ENCODE measurements at regions not wholly inside any gene's neighbourhood (a gene's known extent, or its start where the extent isn't known, plus 50 kb on each side); places are given as distances from the start of the nearest gene placed in this dataset.
A peak's percentile ranks its signal among the peaks of the same experiment; 100 is the strongest.

DNA sequence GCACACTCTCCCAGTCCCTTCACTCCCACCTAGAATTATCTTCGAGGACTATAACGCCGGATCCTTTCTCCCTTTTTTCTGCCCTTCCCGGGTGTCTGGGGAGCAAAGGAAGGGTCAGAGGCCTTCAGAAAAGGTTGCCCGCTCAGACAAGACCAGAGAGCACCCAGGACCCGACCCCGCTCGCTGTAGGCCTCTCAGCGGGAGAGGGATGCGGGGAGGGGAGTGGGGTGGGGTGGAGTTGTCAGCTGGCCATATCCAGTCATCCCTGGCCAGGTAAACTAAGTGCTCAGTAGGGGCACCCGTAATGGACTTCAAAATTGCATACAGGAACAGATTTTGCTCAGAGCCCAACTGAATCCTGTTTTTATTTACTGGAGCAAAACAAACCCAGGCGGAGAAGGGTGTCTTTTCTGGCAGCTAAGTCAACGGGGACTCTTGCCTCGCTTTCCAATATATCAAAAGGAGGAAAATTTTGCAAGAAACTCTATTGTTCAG, 65.0 kb downstream of the NOL4 start:
- FAIRE-seq, result no peak

DNA sequence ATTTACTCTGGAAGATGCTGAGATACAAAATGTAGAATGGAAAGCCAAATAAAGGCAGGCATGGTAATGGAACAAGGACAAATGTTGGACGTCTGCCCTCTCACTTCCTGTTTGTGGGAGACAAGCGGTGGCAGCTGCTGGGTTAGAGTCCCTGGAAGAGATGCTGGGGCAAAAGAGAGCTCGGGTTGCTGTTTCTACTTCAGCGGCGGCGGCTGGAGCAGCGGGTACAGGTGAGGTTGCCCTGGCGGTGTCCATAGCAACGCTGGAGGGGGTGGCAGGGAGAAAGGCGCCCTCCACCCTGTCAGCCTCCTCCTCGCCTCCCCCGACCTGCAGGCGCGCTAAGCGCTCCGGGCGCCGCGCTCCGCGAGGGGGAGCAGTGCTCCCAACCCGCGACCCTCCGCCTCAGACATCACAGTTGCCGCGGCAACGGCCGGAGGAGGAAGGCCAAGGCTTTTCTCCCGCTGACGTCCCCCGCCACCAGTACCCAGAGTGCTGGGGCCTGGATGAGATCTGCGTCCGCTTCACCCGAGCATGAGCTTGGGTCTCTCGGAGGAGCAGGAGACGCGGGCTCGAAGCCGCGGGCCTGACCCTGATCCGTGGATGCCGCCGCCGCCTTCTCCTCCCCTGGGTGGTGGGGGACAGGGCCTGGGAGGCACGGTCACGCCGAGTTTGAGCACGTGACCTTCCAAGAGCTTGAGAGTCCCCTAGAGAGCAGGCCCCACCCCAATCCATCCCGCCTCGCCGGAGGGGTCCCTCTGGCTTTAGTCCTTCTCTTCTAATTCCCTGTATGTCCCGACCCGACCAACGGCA, 65.6 kb downstream of the NOL4 start:
- no peak for FAIRE-seq

DNA sequence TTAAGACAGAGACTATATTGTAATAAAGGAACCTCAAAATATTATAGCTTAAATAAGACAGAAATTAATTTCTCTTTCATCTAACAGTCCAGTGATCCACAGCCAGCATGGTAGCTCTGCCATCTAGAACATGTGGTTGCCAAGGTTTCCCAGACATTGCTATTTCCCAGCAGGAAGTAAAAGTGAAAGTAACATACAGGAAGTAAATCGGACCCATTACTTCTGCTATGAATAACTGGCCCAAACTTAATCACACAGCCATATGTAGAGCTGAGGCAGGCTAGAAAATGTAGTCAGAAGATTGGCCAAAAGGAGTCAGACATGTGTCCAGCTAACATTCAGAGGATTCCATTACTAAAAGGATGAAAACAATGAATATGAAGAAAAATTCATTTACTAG, 71.0 kb downstream of the NOL4 start:
- no peak for FAIRE-seq

DNA sequence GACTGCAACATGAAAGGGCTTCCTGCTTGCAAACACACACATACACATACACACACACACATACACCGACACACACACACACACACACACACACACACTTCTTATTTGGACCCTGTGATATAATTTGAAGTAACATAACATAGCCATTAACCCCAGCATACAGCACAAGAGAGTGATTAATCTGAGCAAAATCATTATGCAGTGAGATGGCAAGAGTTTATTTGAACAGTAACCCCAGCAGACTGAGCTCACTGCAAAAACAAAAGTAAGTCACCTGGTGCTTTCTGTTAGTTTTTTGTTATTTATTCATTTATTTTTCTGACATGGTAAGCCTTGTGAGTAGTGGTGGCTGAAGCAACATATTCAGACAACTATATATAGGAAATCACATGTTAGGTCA, 93.7 kb downstream of the NOL4 start:
- no peak for FAIRE-seq

DNA sequence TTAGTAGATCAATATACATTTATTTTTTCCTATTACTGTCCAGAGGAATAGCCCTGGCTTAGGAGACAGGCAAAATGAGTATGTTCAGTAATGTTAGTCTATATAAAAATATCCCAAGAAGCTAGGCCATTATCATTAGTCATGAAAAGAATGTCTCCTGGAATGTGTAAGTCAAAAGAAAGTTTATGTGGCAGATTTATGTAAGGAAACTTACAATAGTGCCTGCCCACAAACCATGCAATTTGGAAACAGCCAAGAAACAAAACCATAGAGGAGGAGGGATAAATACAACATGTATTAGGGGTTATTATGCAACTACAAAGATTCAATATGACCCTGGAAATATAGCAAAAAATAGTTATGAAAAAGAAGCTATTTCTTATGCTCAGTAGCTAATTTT, 96.3 kb downstream of the NOL4 start:
- no peak for FAIRE-seq

DNA sequence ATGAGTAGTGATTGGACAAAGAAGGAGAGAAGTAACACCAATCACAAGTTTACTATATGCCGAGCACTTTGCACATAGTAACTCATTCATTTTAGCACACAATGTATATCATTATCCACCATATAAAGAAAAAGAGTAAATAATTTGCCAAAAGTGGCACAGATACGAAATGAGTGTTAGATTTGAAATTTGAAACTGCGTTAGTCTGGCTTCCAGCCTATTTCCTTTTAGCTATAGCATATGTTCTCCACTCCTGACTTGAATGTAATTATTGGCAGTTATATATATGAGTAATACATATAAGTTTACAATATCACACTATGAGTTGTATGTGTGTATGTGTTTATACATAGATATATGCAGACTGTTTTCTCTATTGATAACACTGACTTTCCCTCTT, 98.6 kb downstream of the NOL4 start:
- FAIRE-seq, result no peak

DNA sequence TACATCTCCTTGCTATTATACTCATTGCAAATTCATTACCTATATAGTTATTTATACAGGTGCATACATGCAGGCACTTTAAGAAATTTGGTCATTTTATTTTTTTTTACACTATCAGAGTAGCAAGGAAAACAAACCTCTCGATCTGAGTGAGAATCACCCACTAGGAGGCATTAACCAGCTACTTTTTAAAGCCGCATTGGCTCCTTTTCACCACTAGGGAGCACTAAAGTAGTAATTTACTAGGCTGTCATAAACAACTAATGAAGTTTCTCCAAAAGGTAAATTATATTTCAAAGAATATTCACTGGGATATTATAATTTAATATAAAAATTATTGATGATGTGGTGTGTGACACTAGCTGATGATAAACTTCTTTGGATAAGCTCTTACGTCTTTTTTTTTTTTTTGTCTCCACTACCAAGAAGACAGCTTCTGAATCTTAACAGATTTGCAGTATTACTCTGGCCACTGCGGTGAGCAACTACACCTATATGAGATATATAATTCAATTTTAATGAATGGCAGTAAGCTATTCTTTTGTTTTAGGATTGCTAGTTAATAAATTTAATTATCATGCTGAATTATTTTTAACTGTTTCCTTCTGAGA, 101.9 kb downstream of the NOL4 start:
- FAIRE-seq, result peak; percentile 21

DNA sequence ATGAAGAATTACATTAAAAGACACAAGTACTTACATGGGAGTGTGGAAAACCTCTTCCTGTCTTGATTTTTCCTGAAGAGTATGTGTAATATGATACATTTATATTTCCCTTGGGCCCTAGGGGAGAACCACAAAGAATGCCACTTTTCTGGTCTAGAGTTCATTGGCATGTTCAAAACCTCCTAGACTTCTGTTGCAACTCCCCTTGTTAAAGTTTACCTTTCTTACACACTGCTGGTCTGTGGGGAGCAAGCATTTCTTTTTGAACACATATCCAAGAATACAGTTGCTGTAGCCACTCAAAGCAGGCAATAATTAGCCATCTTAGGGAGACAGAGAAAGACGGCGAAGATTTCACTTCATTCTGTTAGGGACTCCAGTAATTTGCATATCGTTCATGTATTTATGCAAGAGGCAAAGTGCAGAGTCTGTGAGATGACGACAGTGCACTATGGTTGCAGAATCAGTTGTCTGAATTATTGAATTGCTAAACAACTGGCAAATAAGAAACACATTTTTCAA, 103.5 kb downstream of the NOL4 start:
- FAIRE-seq, result no peak

DNA sequence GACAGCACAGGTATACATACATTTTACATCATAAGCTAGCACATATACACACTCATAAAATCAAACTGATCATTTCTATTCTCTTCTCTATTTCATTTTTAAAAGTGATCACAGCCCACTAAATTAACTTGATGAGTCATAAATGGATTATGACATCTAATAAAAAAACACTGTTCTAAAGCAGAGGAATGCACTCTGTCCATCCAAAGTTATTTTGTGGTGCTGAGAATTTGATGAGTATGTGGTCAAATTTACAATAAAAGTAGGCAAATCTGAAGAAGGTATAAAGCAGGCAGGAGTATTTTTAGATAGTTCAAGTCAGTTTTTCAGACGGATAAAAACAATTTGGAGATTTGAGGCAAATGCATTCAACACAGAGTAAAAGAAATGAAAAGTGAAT, 104.4 kb downstream of the NOL4 start:
- FAIRE-seq, result no peak

DNA sequence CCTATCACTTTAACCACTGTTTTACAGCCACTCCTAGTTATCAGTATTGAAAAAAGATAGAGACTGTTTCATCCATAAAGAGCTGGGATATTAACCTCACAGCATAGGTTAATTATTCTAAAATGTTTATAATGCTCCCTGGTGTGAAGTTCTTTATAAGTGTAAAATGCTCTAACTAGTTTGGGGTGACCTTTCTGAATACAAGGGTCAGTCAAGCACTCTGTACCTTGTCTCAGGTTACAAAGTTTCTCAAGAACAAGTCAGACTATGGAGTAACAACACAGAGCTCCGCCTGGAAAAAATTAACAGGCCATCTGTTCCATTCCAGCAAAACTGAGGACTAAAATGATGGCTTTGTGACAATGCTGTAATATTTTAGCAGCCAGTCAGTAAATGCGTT, 107.4 kb downstream of the NOL4 start:
- FAIRE-seq, result no peak

DNA sequence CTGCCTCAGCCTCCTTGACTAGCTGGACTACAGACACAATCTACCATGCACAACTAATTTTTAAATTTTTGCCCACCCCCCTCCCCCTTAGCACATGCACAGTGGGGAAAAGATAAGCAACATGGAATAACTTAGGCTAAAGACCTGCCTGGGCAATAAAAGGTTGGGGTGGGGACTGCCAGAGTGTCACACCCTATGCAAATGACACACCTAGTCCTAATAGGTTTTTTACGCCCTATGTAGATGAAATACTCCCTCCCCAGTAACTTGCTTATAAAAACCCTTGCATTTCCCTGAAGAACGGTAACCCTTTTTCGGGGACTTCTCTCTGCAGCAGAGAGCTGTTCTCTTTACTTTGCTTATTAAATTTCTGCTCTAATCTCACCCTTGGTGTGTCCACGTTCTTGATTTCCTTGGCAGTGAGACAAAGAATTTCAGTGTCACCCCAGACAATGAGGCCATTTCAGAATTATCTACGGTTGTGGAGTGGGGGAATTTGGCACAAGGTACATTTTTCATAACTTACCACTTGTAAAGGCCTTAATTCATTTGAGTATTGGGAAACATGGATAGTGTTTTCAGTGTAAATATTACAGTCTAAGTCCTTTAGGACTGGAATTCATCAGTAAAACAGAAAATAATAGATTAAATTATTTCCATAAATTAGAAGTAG, 109.2 kb downstream of the NOL4 start:
- no peak for FAIRE-seq

DNA sequence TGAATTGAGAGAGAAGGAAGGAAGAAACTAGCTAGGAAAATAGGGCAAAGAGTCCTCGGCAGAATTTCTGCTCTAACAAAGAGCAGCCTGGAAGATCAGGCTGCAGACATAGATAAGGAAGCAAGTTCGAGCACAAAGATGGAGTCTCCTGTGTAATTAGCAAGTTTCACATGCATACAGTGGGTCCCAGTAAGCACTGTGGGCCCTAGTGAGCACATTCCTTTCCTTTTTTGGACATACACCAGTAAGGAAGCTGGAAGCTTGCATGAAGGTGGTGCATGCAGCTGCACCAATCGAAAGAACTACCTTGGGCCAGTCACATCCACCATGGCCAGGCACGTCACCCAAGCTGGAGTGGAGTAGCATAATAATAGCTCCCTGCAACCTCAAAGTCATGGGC, 109.7 kb downstream of the NOL4 start:
- FAIRE-seq, result no peak

DNA sequence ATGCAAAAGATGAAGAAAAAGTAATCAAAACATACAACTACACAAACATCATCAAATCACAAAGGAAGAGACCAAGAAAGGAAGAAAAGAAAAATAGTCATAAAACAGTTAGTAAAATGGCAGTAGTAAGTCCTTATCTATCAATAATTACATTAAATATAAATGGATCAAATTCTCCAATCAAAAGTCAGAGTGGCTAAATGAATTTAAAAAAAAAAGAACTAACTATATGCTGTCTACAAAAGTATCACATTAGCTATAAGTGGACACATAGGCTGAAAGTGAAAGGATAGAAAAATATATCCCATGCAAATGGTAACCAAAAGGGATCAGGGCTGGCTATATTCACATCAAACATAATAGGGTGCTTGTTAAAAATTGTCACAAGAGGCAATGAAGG, 116.5 kb downstream of the NOL4 start:
- no peak for FAIRE-seq

DNA sequence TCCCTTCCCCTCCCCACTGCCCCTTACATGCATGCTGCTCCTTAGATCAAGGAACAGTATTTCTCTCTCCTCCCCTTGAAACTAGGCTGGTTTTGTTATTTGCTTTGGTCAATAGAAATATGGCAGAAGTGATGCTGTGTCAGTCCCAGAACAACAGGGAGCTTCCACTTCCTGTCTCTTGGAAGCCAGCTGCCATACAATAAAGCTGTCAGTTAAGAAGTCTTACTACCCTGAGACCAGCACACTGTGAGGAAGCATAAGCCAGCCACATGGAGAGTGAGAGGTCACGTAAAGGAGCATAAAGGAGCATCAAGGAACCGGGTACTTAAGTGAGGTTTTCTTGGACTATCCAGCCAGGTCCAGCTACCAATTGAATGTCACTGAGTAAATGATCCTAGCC, 126.6 kb downstream of the NOL4 start:
- FAIRE-seq, result no peak

DNA sequence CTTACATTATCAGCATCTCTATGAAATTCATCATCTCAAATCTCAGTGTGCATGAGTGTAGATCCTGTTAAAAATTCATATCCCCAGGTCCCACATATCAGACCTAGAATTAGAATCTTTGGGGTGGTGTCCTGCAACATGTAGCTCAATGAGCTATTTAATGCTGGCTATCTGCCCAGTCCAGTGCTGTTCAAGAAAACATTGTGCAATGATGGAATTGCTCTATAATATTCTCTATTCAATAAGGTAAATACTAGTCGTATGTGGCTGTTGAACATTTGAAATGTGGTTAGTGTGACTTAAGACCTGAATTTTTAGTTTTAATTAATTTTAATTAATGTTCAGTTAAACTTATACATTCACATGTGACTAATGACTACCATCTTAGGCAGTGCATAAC, 127.4 kb downstream of the NOL4 start:
- no peak for FAIRE-seq

DNA sequence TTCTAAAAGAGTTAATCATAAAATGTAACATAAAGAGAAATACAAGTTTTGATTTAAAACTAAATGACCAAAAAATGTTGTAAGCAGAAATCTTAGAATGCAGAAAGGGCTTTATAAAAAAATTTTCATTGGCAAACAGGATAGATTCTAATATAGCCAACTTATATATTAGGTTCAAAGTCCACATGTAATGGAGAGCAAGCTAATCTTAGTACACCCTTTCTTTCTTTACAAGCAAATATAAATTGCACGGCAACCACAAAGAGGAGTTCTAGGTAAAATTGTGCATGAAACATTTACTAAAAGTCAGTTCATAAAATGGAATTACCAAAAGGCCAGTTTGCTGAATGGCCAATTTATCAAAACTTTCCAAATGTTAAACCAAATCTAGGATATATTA, 130.6 kb downstream of the NOL4 start:
- FAIRE-seq, result no peak

DNA sequence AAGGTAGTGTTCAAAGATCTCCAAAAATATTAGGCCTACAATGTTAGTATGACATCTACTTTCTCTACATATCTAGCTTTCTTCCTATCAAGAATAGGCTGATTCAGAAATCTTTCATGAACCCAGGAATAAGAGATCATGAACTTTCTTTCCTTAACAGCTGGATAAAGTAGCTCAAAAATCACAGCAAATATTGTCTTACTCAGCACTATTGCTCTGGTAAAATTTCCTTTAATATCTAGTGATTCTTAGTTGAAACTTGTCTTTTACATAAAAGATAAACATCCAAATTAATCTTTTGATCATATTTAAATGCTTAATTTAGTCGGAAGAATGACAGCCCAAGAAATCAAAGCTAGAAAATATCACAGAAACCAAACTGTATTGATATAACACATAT, 131.9 kb downstream of the NOL4 start:
- FAIRE-seq, result no peak

DNA sequence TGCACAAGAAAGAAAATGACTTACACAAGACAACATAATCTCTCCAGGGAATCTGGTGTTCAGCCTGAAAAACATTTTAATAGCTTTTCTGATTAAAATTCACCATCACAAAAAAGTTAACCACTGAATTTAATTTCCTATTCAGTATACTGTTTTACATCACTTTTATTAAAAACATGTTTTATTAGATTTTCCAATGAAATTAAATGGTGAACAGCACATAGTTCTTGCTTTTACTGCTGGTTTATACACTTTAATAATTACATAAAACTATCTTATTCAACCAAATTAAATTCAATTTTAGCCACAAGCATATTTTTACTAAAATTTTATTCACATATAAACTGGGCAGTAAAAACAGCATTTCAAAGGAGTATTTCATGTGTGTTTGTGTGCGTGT, 138.3 kb downstream of the NOL4 start:
- FAIRE-seq, result no peak

DNA sequence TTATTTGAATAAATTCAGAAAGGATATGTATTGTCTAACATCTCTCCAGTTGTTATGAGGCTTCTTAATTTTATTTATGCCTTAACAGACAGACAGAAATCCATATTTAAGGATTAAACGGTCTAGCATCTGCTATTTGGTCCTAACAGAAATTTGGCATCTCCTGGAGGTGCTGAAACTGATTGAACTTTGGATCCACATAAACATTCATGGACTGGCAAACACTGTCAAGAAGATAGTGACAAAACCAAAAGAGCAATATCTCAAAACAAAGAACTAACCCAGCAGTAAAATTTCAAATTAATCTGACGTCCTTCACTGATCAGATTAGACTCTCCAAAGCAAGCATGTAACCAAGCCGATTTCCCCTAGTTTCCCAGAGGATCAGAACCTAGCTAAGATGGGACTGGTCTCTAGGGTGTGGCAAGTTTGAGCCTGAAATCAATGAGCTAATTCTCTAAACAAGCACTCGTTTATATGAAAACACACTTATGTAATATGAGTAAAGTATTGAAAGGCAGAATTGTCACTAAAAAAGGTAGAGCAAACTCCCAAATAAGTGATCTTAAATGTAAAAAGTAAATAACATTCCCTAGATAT, 139.5 kb downstream of the NOL4 start:
- FAIRE-seq, result no peak

DNA sequence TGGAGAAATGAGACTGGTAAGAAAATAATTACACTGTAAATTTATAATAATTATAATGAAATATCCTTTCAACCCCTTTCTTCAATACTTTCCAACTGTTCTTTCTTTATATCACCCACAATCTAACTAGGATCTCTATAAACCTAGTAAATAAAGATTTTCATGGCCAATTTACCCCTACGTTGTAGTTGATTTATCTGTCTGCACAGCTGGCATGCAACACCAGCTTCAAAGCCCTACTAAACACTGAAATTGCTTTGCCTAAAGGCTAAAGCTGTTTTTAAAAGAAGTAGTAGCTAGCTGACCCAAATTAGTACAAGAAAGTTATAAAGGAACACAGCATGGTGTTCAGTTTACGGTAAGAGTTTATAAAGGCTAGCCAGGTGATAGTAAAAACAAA, 140.1 kb downstream of the NOL4 start:
- no peak for FAIRE-seq

DNA sequence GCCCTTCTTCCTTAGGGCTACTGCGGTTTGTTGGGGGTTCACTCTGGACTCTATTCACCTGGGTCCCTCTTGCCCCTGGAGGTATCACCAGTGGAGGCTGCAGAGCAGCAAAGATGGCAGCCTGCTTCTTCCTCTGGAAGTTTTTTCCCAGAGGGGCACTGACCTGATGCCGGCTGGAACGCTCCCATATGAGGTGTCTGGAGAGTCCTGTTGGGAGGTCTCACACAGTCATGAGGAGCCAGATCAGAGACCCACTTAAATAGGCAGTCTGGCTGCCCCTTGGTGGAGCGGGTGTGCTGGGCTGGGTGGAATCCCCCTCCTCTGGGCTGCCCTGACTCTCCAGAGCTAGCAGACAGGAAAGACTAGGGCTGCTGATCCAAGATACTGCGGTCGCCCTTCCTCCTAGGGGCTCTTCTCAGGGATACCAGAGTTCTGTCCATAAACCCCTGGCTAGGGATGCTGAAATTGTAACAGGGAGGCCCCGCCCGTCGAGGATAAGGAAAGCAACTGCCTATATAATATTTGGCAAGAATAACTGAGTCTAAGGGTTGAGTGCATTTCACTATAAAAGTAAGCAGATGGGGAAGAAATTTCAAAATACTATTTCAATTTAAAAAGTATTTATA, 140.7 kb downstream of the NOL4 start:
- FAIRE-seq, result no peak

DNA sequence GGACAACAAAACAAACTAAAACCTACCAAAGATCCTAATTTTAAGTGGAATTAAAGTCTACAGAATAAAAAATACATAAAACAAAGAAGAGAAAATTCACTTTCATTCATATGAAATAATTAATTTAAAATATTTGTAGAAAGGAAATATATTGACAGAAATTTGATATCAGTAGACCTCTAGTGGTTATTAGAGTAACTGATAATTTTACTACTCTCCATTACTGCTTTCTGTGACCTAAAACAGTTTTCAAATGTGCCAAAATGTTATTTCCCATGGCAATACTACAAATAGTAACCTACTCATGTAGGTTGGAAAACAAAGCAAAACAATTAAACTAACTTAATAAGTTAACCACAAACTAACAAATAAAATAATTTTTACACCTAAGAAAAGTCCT, 147.1 kb downstream of the NOL4 start:
- no peak for FAIRE-seq
